ENCODE measurements at regions not wholly inside any gene's neighbourhood (a gene's known extent, or its start where the extent isn't known, plus 50 kb on each side); places are given as distances from the start of the nearest gene placed in this dataset.

- TF ChIP-seq BRCA1 (IDR thresholded peaks at IDR 0.05) (no peak), BRCA1 (CRISPR knock-in tag; IDR thresholded peaks at IDR 0.05) (no peak), TAF1 (IDR thresholded peaks at IDR 0.05; ENCODE audit: control insufficient read depth, extremely low read depth, insufficient read depth, low read length, severe bottlenecking) (no peak), SIN3A (IDR thresholded peaks at IDR 0.05; ENCODE audit: borderline replicate concordance in 2 of 2, control insufficient read depth in 1 of 2, low read depth in 2 of 2, low read length in 2 of 2) (no peak), PHF8 (IDR thresholded peaks at IDR 0.05; ENCODE audit: borderline replicate concordance, low read length) (no peak)
These were observed 93.9 kb upstream of the HABP2 start for GRCh38 chr10:113458944-113459343.

Data from K562 (cell line).